ENCODE measurements at regions not wholly inside any gene's neighbourhood (a gene's known extent, or its start where the extent isn't known, plus 50 kb on each side); places are given as distances from the start of the nearest gene placed in this dataset.

- no peak for DNase-seq (ENCODE audit: low read depth)
Observed at GRCh38 chr1:83574791-83575190, 424.1 kb downstream of the TTLL7 start.

GRCh38 chr1:83573776-83574175 lies 425.2 kb downstream of the TTLL7 start:
- DNase-seq (ENCODE audit: low read depth): no peak

- no peak for DNase-seq (ENCODE audit: low read depth)
Observed at GRCh38 chr1:83571536-83571935, 427.4 kb downstream of the TTLL7 start.

- DNase-seq (ENCODE audit: low read depth): no peak
Observed at GRCh38 chr1:83561346-83561745, 437.6 kb downstream of the TTLL7 start.

- DNase-seq (ENCODE audit: low read depth): no peak
Observed at GRCh38 chr1:83559129-83559840, 439.6 kb downstream of the TTLL7 start.

- DNase-seq (ENCODE audit: low read depth): no peak
Observed at GRCh38 chr1:83555871-83556270, 443.1 kb downstream of the TTLL7 start.

GRCh38 chr1:83554174-83554573 lies 444.8 kb downstream of the TTLL7 start:
- DNase-seq (ENCODE audit: low read depth): no peak

- DNase-seq (ENCODE audit: low read depth): no peak
Observed at GRCh38 chr1:83552820-83553219, 446.1 kb downstream of the TTLL7 start.

GRCh38 chr1:83548311-83548710 lies 450.6 kb downstream of the TTLL7 start:
- no peak for DNase-seq (ENCODE audit: low read depth)

GRCh38 chr1:83547901-83548300 lies 451.0 kb downstream of the TTLL7 start:
- DNase-seq (ENCODE audit: low read depth): peak; percentile 4

GRCh38 chr1:83546874-83547273 lies 452.1 kb downstream of the TTLL7 start:
- DNase-seq (ENCODE audit: low read depth): peak; percentile 30

- DNase-seq (ENCODE audit: low read depth): no peak
Observed at GRCh38 chr1:83545066-83545862, 453.7 kb downstream of the TTLL7 start.

- no peak for DNase-seq (ENCODE audit: low read depth)
Observed at GRCh38 chr1:83543222-83543973, 455.5 kb downstream of the TTLL7 start.

- no peak for DNase-seq (ENCODE audit: low read depth)
Observed at GRCh38 chr1:83531521-83532309, 467.2 kb downstream of the TTLL7 start.

- DNase-seq (ENCODE audit: low read depth): no peak
Observed at GRCh38 chr1:83530506-83530905, 468.4 kb downstream of the TTLL7 start.

GRCh38 chr1:83527987-83528386 lies 470.9 kb downstream of the TTLL7 start:
- peak; percentile 32 for DNase-seq (ENCODE audit: low read depth)

GRCh38 chr1:83520797-83521196 lies 478.1 kb downstream of the TTLL7 start:
- peak; percentile 14 for DNase-seq (ENCODE audit: low read depth)

- DNase-seq (ENCODE audit: low read depth): peak; percentile 87
Observed at GRCh38 chr1:83516369-83516768, 482.6 kb downstream of the TTLL7 start.

- peak; percentile 56 for DNase-seq (ENCODE audit: low read depth)
Observed at GRCh38 chr1:83515578-83516154, 483.3 kb downstream of the TTLL7 start.

GRCh38 chr1:83512373-83513193 lies 486.3 kb downstream of the TTLL7 start:
- DNase-seq (ENCODE audit: low read depth): peak; percentile 44
